GM20431 (cell line): ENCODE measurements at regions not wholly inside any gene's neighbourhood (a gene's known extent, or its start where the extent isn't known, plus 50 kb on each side); places are given as distances from the start of the nearest gene placed in this dataset.
"Not testable (repeated sequence)": the region's sequence is repeated elsewhere in the genome, so short reads cannot be mapped to it uniquely, and the experiment has no call there.

Experiments
- in situ Hi-C: fragments of 300-500 bp; cut with MseI, MboI; formaldehyde crosslinking; loops from one replicate; pipeline ENCODE4 v1.15.0; 2020; ENCODE audit warnings: low sequenced_read_pairs; ENCODE audit not compliant: unreplicated experiment

GRCh38 chr14:24744641-24745040, 110.7 kb upstream of the GZMB start:
- in situ Hi-C loops: loop anchor here (25.0 kb wide), 1 partner anchor 393 kb away; no protein-coding TSS in a partner anchor

GRCh38 chr14:24741871-24742270, 107.9 kb upstream of the GZMB start:
- in situ Hi-C loops: loop anchor here (25.0 kb wide), 1 partner anchor 395 kb away; no protein-coding TSS in a partner anchor

- in situ Hi-C loops: loop anchor here (25.0 kb wide), 1 partner anchor 401 kb away; no protein-coding TSS in a partner anchor
These were observed 102.1 kb upstream of the GZMB start for GRCh38 chr14:24735984-24736630.

GRCh38 chr14:24734917-24735500, 101.0 kb upstream of the GZMB start:
- in situ Hi-C loops: loop anchor here (25.0 kb wide), 1 partner anchor 402 kb away; no protein-coding TSS in a partner anchor

- in situ Hi-C loops: loop anchor here (25.0 kb wide), 1 partner anchor 411 kb away; no protein-coding TSS in a partner anchor
These were observed 92.5 kb upstream of the GZMB start for GRCh38 chr14:24726480-24726879.

- in situ Hi-C loops: loop anchor here (25.0 kb wide), 1 partner anchor 412 kb away; no protein-coding TSS in a partner anchor
These were observed 91.3 kb upstream of the GZMB start for GRCh38 chr14:24725311-24725710.

GRCh38 chr14:24721775-24722174, 87.8 kb upstream of the GZMB start:
- in situ Hi-C loops: no loop called here

- in situ Hi-C loops: no loop called here
These were observed 81.2 kb upstream of the GZMB start for GRCh38 chr14:24715239-24715638.

- in situ Hi-C loops: no loop called here
These were observed 79.4 kb upstream of the GZMB start for GRCh38 chr14:24713404-24713803.

- in situ Hi-C loops: no loop called here
These were observed 78.9 kb upstream of the GZMB start for GRCh38 chr14:24712909-24713308.

GRCh38 chr14:24712374-24712773, 78.4 kb upstream of the GZMB start:
- in situ Hi-C loops: no loop called here

- in situ Hi-C loops: no loop called here
These were observed 76.6 kb upstream of the GZMB start for GRCh38 chr14:24710403-24711112.

- in situ Hi-C loops: no loop called here
These were observed 74.7 kb upstream of the GZMB start for GRCh38 chr14:24708684-24709083.

GRCh38 chr14:24706351-24706750, 72.4 kb upstream of the GZMB start:
- in situ Hi-C loops: no loop called here

GRCh38 chr14:24705840-24706239, 71.8 kb upstream of the GZMB start:
- in situ Hi-C loops: no loop called here

- in situ Hi-C loops: no loop called here
These were observed 67.1 kb upstream of the GZMB start for GRCh38 chr14:24701062-24701461.

GRCh38 chr14:24700511-24700910, 66.5 kb upstream of the GZMB start:
- in situ Hi-C loops: no loop called here

GRCh38 chr14:24699052-24699451, 65.1 kb upstream of the GZMB start:
- in situ Hi-C loops: no loop called here

- in situ Hi-C loops: not testable (repeated sequence)
These were observed 62.4 kb upstream of the GZMB start for GRCh38 chr14:24696280-24696920.
